Frontal cortex (tissue), 3 donors: ENCODE measurements at regions not wholly inside any gene's neighbourhood (a gene's known extent, or its start where the extent isn't known, plus 50 kb on each side); places are given as distances from the start of the nearest gene placed in this dataset.
"Not testable (repeated sequence)": the region's sequence is repeated elsewhere in the genome, so short reads cannot be mapped to it uniquely, and the experiment has no call there.

Experiments used
- DNase-seq, 2 donors: peaks; one replicate each; pipeline ENCODE4 v3.0.0; 2012; ENCODE audit warnings: low spot score in 2 of 2
- FAIRE-seq: peaks from 2 replicates; lab custom pipeline; 2012; peaks lifted over from hg19 to GRCh38; lab: Jason Lieb, UNC
- donor health status: control.
- donor health status: control.
- donor health status: control.

DNA sequence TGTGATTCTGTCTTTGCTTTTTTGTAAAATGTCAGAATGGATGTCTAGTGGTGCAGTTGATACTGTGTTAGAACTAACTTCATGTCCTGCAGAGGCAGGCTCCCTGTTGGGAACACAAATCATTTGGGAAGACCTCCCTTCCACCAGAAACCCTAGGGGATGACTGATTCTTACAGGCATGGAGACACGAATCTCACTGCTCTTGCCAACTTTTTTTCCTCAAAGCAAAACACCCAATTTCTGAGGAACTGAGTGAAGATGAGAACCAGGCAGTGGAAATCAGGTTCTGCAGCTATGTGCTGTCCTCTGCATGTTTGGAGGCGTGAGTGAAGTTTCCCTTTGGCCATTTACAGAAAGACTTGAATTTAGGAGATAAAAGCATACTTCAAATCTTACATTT is 87.5 kb upstream of the CSNK1A1L start:
- DNase-seq (no peak), FAIRE-seq (no peak)

DNA sequence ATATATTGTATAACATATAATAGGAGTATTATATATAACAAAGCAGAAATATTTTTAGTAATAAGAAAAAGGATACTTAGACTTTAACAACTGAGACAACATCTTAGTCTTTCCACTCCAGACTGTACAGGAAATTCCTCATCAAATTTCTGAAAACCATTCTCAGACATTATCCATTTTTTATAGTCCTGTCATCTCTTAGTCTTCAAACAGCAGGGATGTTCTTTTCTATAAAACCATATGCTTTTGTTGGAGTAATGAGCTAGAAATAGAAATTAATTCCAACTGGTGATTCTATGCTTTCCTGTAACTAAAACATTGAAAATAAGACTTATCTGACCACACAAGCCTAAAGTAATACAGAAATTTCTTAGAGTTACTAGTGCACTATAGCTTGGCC is 82.2 kb upstream of the CSNK1A1L start:
- DNase-seq (no peak), FAIRE-seq (no peak)

DNA sequence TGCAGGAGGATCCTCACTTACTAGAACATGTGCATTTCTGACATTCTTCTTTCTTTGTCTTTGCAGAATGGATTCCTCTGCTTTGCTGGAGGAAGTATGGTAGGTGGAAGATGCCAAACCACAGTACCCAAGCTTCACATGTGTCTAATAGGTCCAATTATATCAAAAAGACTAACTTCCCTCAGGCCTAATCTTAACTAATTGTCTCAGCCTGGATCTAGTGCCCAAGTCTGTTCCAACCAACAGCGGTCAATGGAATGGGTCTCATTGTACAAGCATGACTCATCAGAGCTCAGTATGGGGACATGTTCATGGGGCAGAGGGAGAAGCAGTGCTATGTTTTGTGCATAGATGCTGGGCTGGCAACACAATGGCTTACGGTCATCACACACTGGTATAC is 81.6 kb upstream of the CSNK1A1L start:
- no peak for DNase-seq
- FAIRE-seq: no peak

DNA sequence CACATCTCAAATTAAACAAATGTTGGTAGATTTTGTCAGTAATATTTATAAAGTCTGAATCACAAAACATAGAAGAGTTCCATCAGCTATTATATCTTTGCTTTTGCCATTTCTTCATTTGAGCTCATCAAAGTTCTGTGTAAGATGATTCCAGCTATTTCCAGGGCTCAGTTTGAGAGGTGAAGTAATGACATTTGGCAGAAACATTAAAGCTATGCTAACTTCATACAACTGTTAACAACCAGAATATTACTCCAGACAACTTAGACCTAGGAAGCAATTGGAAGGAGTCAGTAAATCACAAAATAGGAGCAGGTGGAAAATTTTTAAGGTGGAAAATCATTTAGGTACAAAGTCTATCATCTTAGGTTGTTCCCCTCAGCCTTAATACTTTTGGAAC is 76.2 kb upstream of the CSNK1A1L start:
- DNase-seq: no peak
- FAIRE-seq: no peak

DNA sequence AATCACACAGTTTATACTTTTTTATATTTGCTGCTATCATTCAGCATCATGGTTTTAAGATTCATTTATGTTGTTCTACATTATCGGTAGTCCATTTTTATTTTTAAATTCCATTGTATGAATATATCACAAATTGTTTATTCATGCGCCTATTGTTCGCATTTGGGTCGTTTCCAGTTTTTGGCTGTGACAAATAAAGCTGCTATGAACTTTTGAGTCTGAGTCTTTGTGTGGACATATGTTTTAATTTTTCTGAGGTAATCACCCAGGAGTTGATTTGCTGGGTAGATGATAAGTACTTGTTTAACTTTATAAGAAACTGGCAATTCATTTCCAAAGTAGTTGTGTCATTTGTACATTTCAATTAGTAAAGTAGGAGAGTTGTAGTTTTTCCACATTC is 74.2 kb upstream of the CSNK1A1L start:
- FAIRE-seq (no peak), DNase-seq (no peak)

DNA sequence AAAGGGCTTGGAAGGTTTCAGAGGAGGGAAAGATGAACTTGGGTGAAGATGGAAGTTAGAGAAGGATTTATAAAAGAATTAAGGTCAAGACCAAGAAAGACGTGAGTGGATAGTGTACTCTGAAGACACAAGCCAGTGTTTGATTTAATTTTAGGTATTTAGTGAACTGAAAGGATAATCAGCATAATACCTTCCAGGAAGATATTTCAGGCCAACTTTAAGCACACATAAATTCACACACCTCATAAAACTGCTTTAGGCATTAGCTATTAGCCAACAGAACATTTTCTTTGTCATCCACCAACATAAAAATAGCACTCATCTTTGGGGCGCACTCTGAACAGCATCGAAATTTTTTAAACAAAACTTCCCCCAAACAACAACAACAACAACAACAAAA is 71.7 kb upstream of the CSNK1A1L start:
- FAIRE-seq (no peak), DNase-seq (no peak)

DNA sequence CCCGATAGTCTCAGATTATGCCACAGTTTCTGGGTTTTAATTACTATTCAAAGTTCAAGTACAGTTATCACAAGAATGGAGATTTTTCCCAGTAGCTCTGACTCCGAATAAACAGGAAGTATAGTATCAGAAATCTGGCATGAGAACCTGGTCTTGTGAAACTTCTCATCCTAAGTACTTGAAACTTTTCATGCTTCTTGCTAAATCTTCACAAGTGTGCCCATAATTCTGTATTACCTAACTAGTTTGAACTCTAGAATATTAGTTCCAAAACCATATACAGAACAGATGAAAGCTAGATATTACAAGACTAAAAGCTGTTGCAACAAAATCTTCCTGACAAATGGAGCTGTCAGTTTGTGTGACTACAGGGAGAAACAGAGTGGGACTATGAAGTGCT is 70.5 kb upstream of the CSNK1A1L start:
- FAIRE-seq (no peak), DNase-seq (no peak)

DNA sequence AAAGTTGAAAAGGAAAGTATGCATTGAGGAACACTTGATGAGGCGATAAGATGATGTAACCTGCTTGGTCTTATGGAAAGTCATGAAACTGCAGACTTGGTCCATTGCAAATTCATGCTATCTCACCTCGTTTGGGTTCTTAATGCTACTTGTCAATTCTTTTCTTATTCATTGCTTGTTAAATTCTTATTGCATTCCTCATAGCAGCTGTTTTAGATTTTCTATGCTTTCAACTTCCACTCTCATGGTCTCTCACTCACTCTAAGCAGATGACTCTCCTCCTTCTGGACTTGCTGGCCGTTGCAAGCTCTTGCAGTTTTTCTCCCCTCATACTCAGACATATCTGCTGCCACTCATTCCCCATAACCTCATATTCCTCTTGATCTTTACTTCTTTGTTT is 67.8 kb upstream of the CSNK1A1L start:
- DNase-seq (no peak), FAIRE-seq (no peak)

DNA sequence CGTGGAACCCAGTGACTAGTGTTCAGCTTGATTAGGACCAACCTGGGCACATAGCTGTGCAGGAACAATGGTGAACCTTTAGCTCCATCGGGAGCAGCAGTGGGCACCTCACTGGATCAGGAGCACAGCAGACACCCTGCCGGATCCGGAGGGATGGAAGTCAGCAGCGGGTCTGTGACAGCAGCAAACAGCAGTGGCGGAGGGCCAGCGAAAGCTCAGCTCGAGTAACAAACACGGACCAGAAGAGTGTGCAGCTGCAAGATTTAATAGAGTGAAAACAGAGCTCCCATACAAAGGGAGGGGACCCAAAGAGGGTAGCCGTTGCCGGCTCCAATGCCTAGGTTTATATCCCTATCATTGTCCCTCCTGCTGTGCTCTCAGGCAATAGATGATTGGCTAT is 66.8 kb upstream of the CSNK1A1L start:
- not testable (repeated sequence) for FAIRE-seq, DNase-seq

DNA sequence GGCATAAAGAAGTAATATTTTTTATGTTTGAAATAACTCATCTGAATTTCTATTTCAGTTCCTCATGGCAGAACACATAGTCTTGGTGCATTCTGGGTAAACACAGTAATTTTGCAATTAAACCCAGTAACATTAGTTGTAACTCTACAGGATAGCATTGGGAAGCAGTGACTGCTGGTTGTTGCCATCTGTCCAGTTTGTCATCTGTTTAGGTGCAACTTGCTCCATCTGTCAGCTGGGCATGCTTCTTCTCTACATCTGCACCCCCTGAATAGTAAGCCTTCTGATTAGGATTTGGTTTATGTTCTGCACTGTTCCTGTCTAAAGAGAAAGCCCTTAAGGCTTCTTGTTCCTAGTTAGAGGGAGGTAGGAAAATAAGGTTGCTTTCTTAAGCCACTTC is 63.5 kb upstream of the CSNK1A1L start:
- DNase-seq: no peak
- no peak for FAIRE-seq

DNA sequence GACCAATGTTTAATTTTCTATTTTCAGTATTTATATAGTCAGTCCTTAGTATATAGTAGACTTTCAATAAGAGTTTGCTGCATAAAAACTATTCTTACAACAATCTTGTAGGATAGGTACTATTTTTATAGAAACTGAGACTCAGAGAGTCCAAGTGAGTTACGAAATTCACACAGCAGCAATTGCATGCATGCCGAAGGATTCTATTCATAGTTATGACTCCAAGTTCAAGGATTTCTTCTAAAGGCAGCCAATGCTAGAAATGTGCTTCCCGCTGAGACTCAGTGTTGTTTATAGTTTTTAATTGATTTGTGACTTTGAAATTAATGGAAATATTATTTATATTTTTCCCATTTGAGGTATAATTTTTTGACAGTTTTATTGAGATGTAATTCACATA is 62.7 kb upstream of the CSNK1A1L start:
- no peak for FAIRE-seq
- no peak for DNase-seq

DNA sequence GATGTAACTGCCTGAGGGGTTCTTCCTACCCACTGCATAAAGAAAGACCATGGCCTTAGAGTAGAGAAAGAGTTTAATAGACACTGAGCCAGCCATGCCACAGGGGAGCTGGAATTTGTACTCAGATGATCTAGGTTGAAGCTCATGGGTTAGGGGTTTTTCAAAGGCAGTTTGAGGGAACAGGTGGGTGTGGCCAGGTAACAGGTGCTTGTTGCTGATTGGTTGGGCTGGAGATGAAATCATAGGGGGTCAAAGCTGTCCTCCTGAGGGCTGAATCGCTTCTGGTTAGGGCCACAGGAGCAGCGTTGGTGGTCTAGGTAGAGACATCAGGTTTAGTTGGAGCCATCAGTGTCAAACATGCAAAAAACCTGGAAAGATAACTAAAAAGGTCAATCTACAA is 59.2 kb upstream of the CSNK1A1L start:
- no peak for FAIRE-seq
- DNase-seq: no peak

DNA sequence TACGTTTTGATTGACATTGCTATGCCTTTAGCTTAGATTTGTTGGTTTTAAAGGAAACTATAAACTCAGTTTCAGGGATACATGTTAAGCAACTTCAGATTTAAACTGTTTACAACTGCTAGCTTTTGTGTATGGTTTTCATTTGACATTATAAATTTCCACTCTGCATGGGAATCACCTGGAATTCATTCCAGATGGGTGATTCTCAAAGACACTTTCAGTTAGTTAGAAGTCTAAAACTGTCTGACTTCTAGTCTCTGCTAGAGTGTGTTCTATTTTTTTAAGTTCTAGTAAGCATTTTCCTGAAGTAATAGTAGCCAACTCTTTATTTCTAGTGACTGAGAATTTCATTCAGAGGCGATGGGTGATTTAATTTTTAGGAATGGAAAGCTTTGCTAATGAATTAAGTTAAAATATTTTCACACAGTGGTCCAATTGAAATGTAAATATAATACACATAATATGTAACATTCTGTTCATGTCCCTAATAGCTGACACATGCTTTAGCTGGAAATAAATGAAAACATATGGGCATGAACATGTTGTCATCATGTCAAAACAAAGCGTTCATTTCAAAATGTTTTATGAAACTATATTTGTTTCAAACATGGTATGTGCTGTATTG is 58.3 kb upstream of the CSNK1A1L start:
- DNase-seq: no peak
- FAIRE-seq: no peak

DNA sequence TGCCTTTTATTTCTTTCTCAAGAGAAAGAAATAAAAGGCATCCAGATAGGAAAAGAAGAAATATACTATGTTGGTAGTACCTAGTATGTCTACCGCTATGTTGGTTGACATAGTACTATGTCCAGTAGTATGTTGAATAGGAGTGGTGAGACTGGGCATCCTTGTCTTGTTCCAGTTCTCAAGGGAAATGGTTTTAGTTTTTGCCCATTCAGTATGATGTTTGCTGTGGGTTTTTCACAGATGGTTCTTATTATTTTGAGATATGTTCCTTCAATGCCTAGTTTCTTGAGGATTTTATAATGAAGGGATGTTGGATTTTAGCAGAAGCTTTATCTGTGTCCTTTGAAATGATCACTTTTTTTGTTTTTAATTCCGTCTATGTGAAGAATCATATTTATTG is 53.0 kb upstream of the CSNK1A1L start:
- DNase-seq (no peak), FAIRE-seq (no peak)

DNA sequence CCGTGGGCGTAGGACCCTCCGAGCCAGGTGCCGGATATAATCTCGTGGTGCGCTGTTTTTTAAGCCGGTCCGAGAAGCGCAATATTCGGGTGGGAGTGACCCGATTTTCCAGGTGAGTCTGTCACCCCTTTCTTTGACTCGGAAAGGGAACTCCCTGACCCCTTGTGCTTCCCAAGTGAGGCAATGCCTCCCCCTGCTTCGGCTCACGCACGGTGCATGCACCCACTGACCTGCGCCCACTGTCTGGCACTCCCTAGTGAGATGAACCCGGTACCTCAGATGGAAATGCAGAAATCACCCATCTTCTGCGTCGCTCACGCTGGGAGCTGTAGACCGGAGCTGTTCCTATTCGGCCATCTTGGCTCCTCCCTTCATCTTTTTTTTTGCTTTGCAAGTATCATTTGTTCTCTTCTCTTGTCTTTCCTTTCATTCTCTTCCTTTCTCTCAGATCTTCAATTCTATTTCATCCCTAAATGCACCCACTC is 50.2 kb upstream of the CSNK1A1L start:
- not testable (repeated sequence) for DNase-seq, FAIRE-seq
